ENCODE measurements at regions not wholly inside any gene's neighbourhood (a gene's known extent, or its start where the extent isn't known, plus 50 kb on each side); places are given as distances from the start of the nearest gene placed in this dataset.

GRCh38 chr11:120004723-120005122 is 133.2 kb downstream of the TRIM29 start:
- WGBS, result 92% methylated on average over 4 of the region's 4 CpGs
- no peak for TF ChIP-seq EP300 (IDR thresholded peaks at IDR 0.05)
- TF ChIP-seq POLR2A (IDR thresholded peaks at IDR 0.05; ENCODE audit: low read depth), result no peak
- no peak for TF ChIP-seq POLR2AphosphoS5 (IDR thresholded peaks at IDR 0.05)
- TF ChIP-seq CTCF (IDR thresholded peaks at IDR 0.05), result no peak
- Histone ChIP-seq H3K4me3 (no peak overlapping the region), H3K27me3 (peaks cover 0 to 45% (median 2%) of the 10 kb centered on the region in 4 donors), H3K27ac (replicated peaks in 1 of 4) (no peak overlapping the region), H3K36me3 (no peaks in the 10 kb centered on the region), H3K4me1 (no peaks in the 10 kb centered on the region), H3K9me3 (peaks cover 0 to 10% (median 3%) of the 10 kb centered on the region in 4 donors)
- no peak for DNase-seq (ENCODE audit: extremely low spot score)
- intact Hi-C loops (cut with DNase I), result no loop called here

- no peaks in the 10 kb centered on the region for H3K36me3 ChIP-seq
- 40% methylated on average over 14 of the region's 14 CpGs for WGBS
These were observed 136.5 kb downstream of the TRIM29 start for GRCh38 chr11:120001178-120002090.

GRCh38 chr11:119999220-119999619 is 138.7 kb downstream of the TRIM29 start:
- Histone ChIP-seq H3K36me3 (no peaks in the 10 kb centered on the region), H3K27me3 (peaks cover 0 to 53% (median under 1%) of the 10 kb centered on the region in 4 donors), H3K9me3 (peaks cover 0 to 10% (median 5%) of the 10 kb centered on the region in 4 donors), H3K4me3 (no peak overlapping the region), H3K4me1 (no peaks in the 10 kb centered on the region), H3K27ac (replicated peaks in 1 of 4) (no peak overlapping the region)
- TF ChIP-seq CTCF (IDR thresholded peaks at IDR 0.05) (no peak), POLR2A (IDR thresholded peaks at IDR 0.05; ENCODE audit: low read depth) (no peak), POLR2AphosphoS5 (IDR thresholded peaks at IDR 0.05) (no peak), EP300 (IDR thresholded peaks at IDR 0.05) (no peak)
- intact Hi-C loops (cut with DNase I), result no loop called here
- DNase-seq (ENCODE audit: extremely low spot score), result no peak
- 68% methylated on average over 2 of the region's 2 CpGs for WGBS

More at GRCh38 chr11:120001178-120002090, 136.5 kb downstream of the TRIM29 start:
- no peak overlapping the region for H3K4me3 ChIP-seq
- intact Hi-C loops (cut with DNase I), result no loop called here
- no peaks in the 10 kb centered on the region for H3K4me1 ChIP-seq
- H3K27me3 ChIP-seq, result peaks cover 0 to 41% (median 2%) of the 10 kb centered on the region in 4 donors
- H3K9me3 ChIP-seq, result peaks cover 0 to 10% (median 5%) of the 10 kb centered on the region in 4 donors
- TF ChIP-seq POLR2AphosphoS5 (IDR thresholded peaks at IDR 0.05) (no peak), EP300 (IDR thresholded peaks at IDR 0.05) (no peak), CTCF (IDR thresholded peaks at IDR 0.05) (no peak), POLR2A (IDR thresholded peaks at IDR 0.05; ENCODE audit: low read depth) (no peak)
- DNase-seq (ENCODE audit: extremely low spot score), result no peak
- H3K27ac ChIP-seq (replicated peaks in 1 of 4), result no peak overlapping the region

DNA sequence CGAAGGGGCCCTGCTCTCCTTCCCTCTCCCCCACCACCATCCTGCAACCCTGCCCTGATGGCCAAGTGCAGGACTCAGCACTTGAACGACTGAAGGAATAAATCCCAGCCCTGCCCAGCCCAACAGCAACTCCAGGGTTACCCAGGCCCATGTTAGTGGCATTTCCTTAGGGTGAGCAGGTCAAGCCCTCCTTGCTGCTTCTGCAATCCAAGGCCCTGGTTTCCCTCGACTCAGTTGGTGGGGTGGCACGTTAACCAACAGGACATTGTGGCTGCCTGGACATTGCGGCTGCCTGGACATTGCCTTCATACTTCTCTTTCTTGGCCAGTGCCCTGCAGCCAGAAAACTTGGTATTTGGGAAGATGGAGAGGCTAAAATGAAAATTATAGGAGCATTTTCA is 141.4 kb downstream of the TRIM29 start:
- DNase-seq (ENCODE audit: extremely low spot score), result no peak
- Histone ChIP-seq H3K4me3 (no peak overlapping the region), H3K4me1 (no peaks in the 10 kb centered on the region), H3K27ac (replicated peaks in 1 of 4) (no peak overlapping the region), H3K36me3 (no peaks in the 10 kb centered on the region), H3K9me3 (peaks cover 0 to 10% (median 5%) of the 10 kb centered on the region in 4 donors), H3K27me3 (peaks cover 0 to 47% (median 0%) of the 10 kb centered on the region in 4 donors)
- WGBS, result 66% methylated on average over 4 of the region's 5 CpGs
- intact Hi-C loops (cut with DNase I), result no loop called here
- TF ChIP-seq EP300 (IDR thresholded peaks at IDR 0.05) (no peak), CTCF (IDR thresholded peaks at IDR 0.05) (no peak), POLR2AphosphoS5 (IDR thresholded peaks at IDR 0.05) (no peak), POLR2A (IDR thresholded peaks at IDR 0.05; ENCODE audit: low read depth) (no peak)
